ENCODE measurements at regions not wholly inside any gene's neighbourhood (a gene's known extent, or its start where the extent isn't known, plus 50 kb on each side); places are given as distances from the start of the nearest gene placed in this dataset.
A peak's percentile ranks its signal among the peaks of the same experiment; 100 is the strongest.

GRCh38 chr15:36430280-36430679, 149.1 kb upstream of the CDIN1 start:
- no peak overlapping the region for H2BK15ac ChIP-seq (ENCODE audit: low read depth, poor library complexity, severe bottlenecking)

DNA sequence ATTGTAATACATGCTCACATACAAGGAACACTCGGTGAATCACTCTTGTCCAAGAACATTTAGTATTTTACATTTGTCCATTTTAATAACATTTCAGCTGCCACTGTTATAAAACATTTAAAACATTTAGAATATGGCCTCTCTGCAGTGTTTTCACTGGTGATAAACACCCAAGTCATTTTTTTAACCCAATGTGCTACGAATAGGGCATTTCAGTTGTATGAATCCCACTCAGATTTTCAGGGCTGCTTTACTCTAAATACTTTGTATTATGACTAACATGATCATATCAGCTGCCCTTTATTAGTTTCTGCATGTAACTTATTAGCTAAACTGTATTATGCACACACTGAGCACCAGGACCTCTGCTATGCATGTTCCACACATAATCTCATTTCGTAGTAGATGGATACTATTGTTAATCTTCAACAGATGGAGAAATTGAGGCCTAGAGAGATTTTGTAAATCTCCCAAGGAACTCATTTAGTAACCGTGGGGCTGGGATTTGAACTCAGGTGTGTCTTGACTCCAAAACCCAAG, 148.6 kb upstream of the CDIN1 start:
- Histone ChIP-seq H2AK5ac (ENCODE audit: low read length, severe bottlenecking) (no peak overlapping the region), H3K4ac (ENCODE audit: low read depth in 1 of 2, low read length in 2 of 2) (no peak overlapping the region), H3K9me3 (ENCODE audit: control insufficient read depth, low read length) (no peaks in the 10 kb centered on the region), H3K27me3 (ENCODE audit: control insufficient read depth in 1 of 2, insufficient read depth in 1 of 2, low read length in 2 of 2) (no peaks in the 10 kb centered on the region), H3K79me1 (replicated peaks; ENCODE audit: low read length, poor library complexity, severe bottlenecking) (no peaks in the 10 kb centered on the region), H2BK120ac (ENCODE audit: low read depth, low read length) (no peak overlapping the region), H4K91ac (ENCODE audit: low read length) (no peak overlapping the region), H3K14ac (ENCODE audit: low read length in 2 of 2) (no peak overlapping the region), H3K18ac (ENCODE audit: low read depth in 1 of 2, low read length in 2 of 2) (peak overlapping the region in 1 of 2 experiments; percentile 62), H3K4me1 (ENCODE audit: control insufficient read depth, insufficient read depth, low read depth, low read length) (no peaks in the 10 kb centered on the region), H3K4me3 (ENCODE audit: insufficient read depth in 1 of 2, low read depth in 1 of 2, low read length in 2 of 2) (no peak overlapping the region), H3K4me2 (ENCODE audit: low read length, poor library complexity, severe bottlenecking) (no peak overlapping the region), H3K9ac (ENCODE audit: low read length) (no peak overlapping the region), H2AFZ (ENCODE audit: low read depth, low read length) (no peak overlapping the region), H2BK5ac (ENCODE audit: low read depth, low read length, poor library complexity, severe bottlenecking) (no peak overlapping the region), H2BK12ac (ENCODE audit: low read length in 2 of 2) (no peak overlapping the region), H2BK15ac (ENCODE audit: low read depth, poor library complexity, severe bottlenecking) (no peak overlapping the region), H3K36me3 (ENCODE audit: control insufficient read depth in 1 of 2, insufficient read depth in 2 of 2, low read depth in 1 of 2, low read length in 2 of 2) (no peaks in the 10 kb centered on the region), H3K27ac (ENCODE audit: low read length, poor library complexity, severe bottlenecking) (no peak overlapping the region), H3K23ac (ENCODE audit: low read length in 2 of 2) (no peak overlapping the region), H4K8ac (ENCODE audit: low read length) (no peak overlapping the region)
- no peak for DNase-seq
- WGBS, result 93% methylated on average over 4 of the region's 4 CpGs

More at GRCh38 chr15:36430280-36430679, 149.1 kb upstream of the CDIN1 start:
- H4K91ac ChIP-seq (ENCODE audit: low read length), result no peak overlapping the region
- no peaks in the 10 kb centered on the region for H3K27me3 ChIP-seq (ENCODE audit: control insufficient read depth in 1 of 2, insufficient read depth in 1 of 2, low read length in 2 of 2)
- H3K9me3 ChIP-seq (ENCODE audit: control insufficient read depth, low read length), result no peaks in the 10 kb centered on the region
- H2AK5ac ChIP-seq (ENCODE audit: low read length, severe bottlenecking), result no peak overlapping the region
- H2BK5ac ChIP-seq (ENCODE audit: low read depth, low read length, poor library complexity, severe bottlenecking), result no peak overlapping the region
- H3K79me1 ChIP-seq (replicated peaks; ENCODE audit: low read length, poor library complexity, severe bottlenecking), result no peaks in the 10 kb centered on the region
- H3K4ac ChIP-seq (ENCODE audit: low read depth in 1 of 2, low read length in 2 of 2), result no peak overlapping the region
- H3K4me1 ChIP-seq (ENCODE audit: control insufficient read depth, insufficient read depth, low read depth, low read length), result no peaks in the 10 kb centered on the region
- no peak overlapping the region for H3K27ac ChIP-seq (ENCODE audit: low read length, poor library complexity, severe bottlenecking)
- no peak overlapping the region for H2BK120ac ChIP-seq (ENCODE audit: low read depth, low read length)
- no peak overlapping the region for H3K14ac ChIP-seq (ENCODE audit: low read length in 2 of 2)
- no peaks in the 10 kb centered on the region for H3K36me3 ChIP-seq (ENCODE audit: control insufficient read depth in 1 of 2, insufficient read depth in 2 of 2, low read depth in 1 of 2, low read length in 2 of 2)
- no peak overlapping the region for H3K9ac ChIP-seq (ENCODE audit: low read length)
- DNase-seq, result no peak
- H2BK12ac ChIP-seq (ENCODE audit: low read length in 2 of 2), result peak overlapping the region in 1 of 2 experiments; percentile 11
- H3K23ac ChIP-seq (ENCODE audit: low read length in 2 of 2), result no peak overlapping the region
- H2AFZ ChIP-seq (ENCODE audit: low read depth, low read length), result no peak overlapping the region
- no peak overlapping the region for H3K4me2 ChIP-seq (ENCODE audit: low read length, poor library complexity, severe bottlenecking)
- no peak overlapping the region for H3K18ac ChIP-seq (ENCODE audit: low read depth in 1 of 2, low read length in 2 of 2)
- WGBS, result 100% methylated on average over 1 of the region's 1 CpG
- no peak overlapping the region for H4K8ac ChIP-seq (ENCODE audit: low read length)
- no peak overlapping the region for H3K4me3 ChIP-seq (ENCODE audit: insufficient read depth in 1 of 2, low read depth in 1 of 2, low read length in 2 of 2)

GRCh38 chr15:36432161-36432560, 147.3 kb upstream of the CDIN1 start:
- no peak overlapping the region for H3K14ac ChIP-seq (ENCODE audit: low read length in 2 of 2)
- no peaks in the 10 kb centered on the region for H3K4me1 ChIP-seq (ENCODE audit: control insufficient read depth, insufficient read depth, low read depth, low read length)
- no peak overlapping the region for H2BK15ac ChIP-seq (ENCODE audit: low read depth, poor library complexity, severe bottlenecking)
- DNase-seq, result peak; percentile 61
- no peak overlapping the region for H4K91ac ChIP-seq (ENCODE audit: low read length)
- no peak overlapping the region for H3K4me3 ChIP-seq (ENCODE audit: insufficient read depth in 1 of 2, low read depth in 1 of 2, low read length in 2 of 2)
- no peaks in the 10 kb centered on the region for H3K27me3 ChIP-seq (ENCODE audit: control insufficient read depth in 1 of 2, insufficient read depth in 1 of 2, low read length in 2 of 2)
- H2BK12ac ChIP-seq (ENCODE audit: low read length in 2 of 2), result no peak overlapping the region
- H4K8ac ChIP-seq (ENCODE audit: low read length), result no peak overlapping the region
- no peaks in the 10 kb centered on the region for H3K9me3 ChIP-seq (ENCODE audit: control insufficient read depth, low read length)
- H3K36me3 ChIP-seq (ENCODE audit: control insufficient read depth in 1 of 2, insufficient read depth in 2 of 2, low read depth in 1 of 2, low read length in 2 of 2), result no peaks in the 10 kb centered on the region
- no peak overlapping the region for H3K4ac ChIP-seq (ENCODE audit: low read depth in 1 of 2, low read length in 2 of 2)
- H3K18ac ChIP-seq (ENCODE audit: low read depth in 1 of 2, low read length in 2 of 2), result peak overlapping the region; percentile 52 to 56
- no peak overlapping the region for H2BK5ac ChIP-seq (ENCODE audit: low read depth, low read length, poor library complexity, severe bottlenecking)
- no peaks in the 10 kb centered on the region for H3K79me1 ChIP-seq (replicated peaks; ENCODE audit: low read length, poor library complexity, severe bottlenecking)
- H3K4me2 ChIP-seq (ENCODE audit: low read length, poor library complexity, severe bottlenecking), result no peak overlapping the region
- H2AK5ac ChIP-seq (ENCODE audit: low read length, severe bottlenecking), result no peak overlapping the region
- no peak overlapping the region for H3K23ac ChIP-seq (ENCODE audit: low read length in 2 of 2)
- 0% methylated on average over 1 of the region's 2 CpGs for WGBS
- H2BK120ac ChIP-seq (ENCODE audit: low read depth, low read length), result no peak overlapping the region
- no peak overlapping the region for H2AFZ ChIP-seq (ENCODE audit: low read depth, low read length)
- H3K9ac ChIP-seq (ENCODE audit: low read length), result peak overlapping the region; percentile 31
- peak overlapping the region; percentile 2 for H3K27ac ChIP-seq (ENCODE audit: low read length, poor library complexity, severe bottlenecking)

- no peak for DNase-seq
- no peak overlapping the region for H2AFZ ChIP-seq (ENCODE audit: low read depth, low read length)
- H3K36me3 ChIP-seq (ENCODE audit: control insufficient read depth in 1 of 2, insufficient read depth in 2 of 2, low read depth in 1 of 2, low read length in 2 of 2), result no peaks in the 10 kb centered on the region
- H3K79me1 ChIP-seq (replicated peaks; ENCODE audit: low read length, poor library complexity, severe bottlenecking), result no peaks in the 10 kb centered on the region
- no peak overlapping the region for H4K91ac ChIP-seq (ENCODE audit: low read length)
- H3K23ac ChIP-seq (ENCODE audit: low read length in 2 of 2), result no peak overlapping the region
- no peaks in the 10 kb centered on the region for H3K4me1 ChIP-seq (ENCODE audit: control insufficient read depth, insufficient read depth, low read depth, low read length)
- H2BK12ac ChIP-seq (ENCODE audit: low read length in 2 of 2), result no peak overlapping the region
- no peak overlapping the region for H3K18ac ChIP-seq (ENCODE audit: low read depth in 1 of 2, low read length in 2 of 2)
- no peak overlapping the region for H2AK5ac ChIP-seq (ENCODE audit: low read length, severe bottlenecking)
- no peak overlapping the region for H2BK120ac ChIP-seq (ENCODE audit: low read depth, low read length)
- no peak overlapping the region for H3K4me3 ChIP-seq (ENCODE audit: insufficient read depth in 1 of 2, low read depth in 1 of 2, low read length in 2 of 2)
- no peaks in the 10 kb centered on the region for H3K9me3 ChIP-seq (ENCODE audit: control insufficient read depth, low read length)
- H4K8ac ChIP-seq (ENCODE audit: low read length), result no peak overlapping the region
- no peak overlapping the region for H3K27ac ChIP-seq (ENCODE audit: low read length, poor library complexity, severe bottlenecking)
- H2BK15ac ChIP-seq (ENCODE audit: low read depth, poor library complexity, severe bottlenecking), result no peak overlapping the region
- no peak overlapping the region for H3K4me2 ChIP-seq (ENCODE audit: low read length, poor library complexity, severe bottlenecking)
- no peak overlapping the region for H3K14ac ChIP-seq (ENCODE audit: low read length in 2 of 2)
- no peaks in the 10 kb centered on the region for H3K27me3 ChIP-seq (ENCODE audit: control insufficient read depth in 1 of 2, insufficient read depth in 1 of 2, low read length in 2 of 2)
- H2BK5ac ChIP-seq (ENCODE audit: low read depth, low read length, poor library complexity, severe bottlenecking), result no peak overlapping the region
- no peak overlapping the region for H3K4ac ChIP-seq (ENCODE audit: low read depth in 1 of 2, low read length in 2 of 2)
- no peak overlapping the region for H3K9ac ChIP-seq (ENCODE audit: low read length)
Measured at GRCh38 chr15:36434177-36434576, 145.2 kb upstream of the CDIN1 start.
